ENCODE measurements at regions not wholly inside any gene's neighbourhood (a gene's known extent, or its start where the extent isn't known, plus 50 kb on each side); places are given as distances from the start of the nearest gene placed in this dataset.

- no peak for FAIRE-seq
- H2BK5ac ChIP-seq (ENCODE audit: low read depth, low read length) = no peak overlapping the region
- no peak overlapping the region for H3K14ac ChIP-seq (ENCODE audit: insufficient read length)
- H3K79me1 ChIP-seq (ENCODE audit: low read depth, low read length) = no peaks in the 10 kb centered on the region
- no peaks in the 10 kb centered on the region for H3K23me2 ChIP-seq (ENCODE audit: low read depth, low read length)
- no peak overlapping the region for H3K9ac ChIP-seq (replicated peaks in 1 of 4; ENCODE audit: extremely low read depth in 1 of 4, low read depth in 3 of 4, low read length in 3 of 4)
- no peaks in the 10 kb centered on the region for H3K27me3 ChIP-seq (replicated peaks in 1 of 4; ENCODE audit: control insufficient read depth in 3 of 4, extremely low read depth in 1 of 4, insufficient read depth in 3 of 4, low read length in 3 of 4)
- no peaks in the 10 kb centered on the region for H3K36me3 ChIP-seq (ENCODE audit: control insufficient read depth in 2 of 4, insufficient read depth in 4 of 4, low read length in 3 of 4)
- ChIA-PET CTCF (ENCODE audit: partially characterized antibody) (interaction anchor here (0.6 to 2.9 kb wide), 19 partner anchors 9 to 828 kb away, joined by 3 to 18 read pairs (median 4); no protein-coding TSS in a partner anchor), POLR2A (ENCODE audit: partially characterized antibody) (no interaction called here)
- no peak overlapping the region for H2AK5ac ChIP-seq (ENCODE audit: low read depth, low read length)
- no peak overlapping the region for H4K5ac ChIP-seq (ENCODE audit: insufficient read length, low read depth, low read length)
- 0 out of 2 replicates have a peak overlapping the region, but pooled peaks have one; percentile 9 for H2BK20ac ChIP-seq (ENCODE audit: low read length)
- no peak overlapping the region for H2BK120ac ChIP-seq (replicated peaks; ENCODE audit: low read depth, low read length)
- no peak overlapping the region for H3K56ac ChIP-seq (replicated peaks; ENCODE audit: insufficient read length, low read depth, low read length)
- no peak overlapping the region for H3K27ac ChIP-seq (ENCODE audit: low read depth, low read length)
- no peak overlapping the region for H3K23ac ChIP-seq (ENCODE audit: insufficient read length)
- no peak overlapping the region for H3K4me3 ChIP-seq (ENCODE audit: extremely low read depth in 1 of 4, insufficient read depth in 2 of 4, low read depth in 3 of 4, low read length in 4 of 4)
- H3K4ac ChIP-seq (replicated peaks; ENCODE audit: insufficient read length, low read depth, low read length) = no peak overlapping the region
- WGBS, 2 experiments (ENCODE audit: extremely low coverage in 1 of 2, insufficient coverage in 1 of 2, insufficient read length in 1 of 2, insufficient replicate concordance in 2 of 2, low coverage in 1 of 2, low lambda C conversion rate in 2 of 2, missing lambda C conversion rate in 1 of 2) = 96% methylated on average over 1 of the region's 1 CpG; no CpG with 5 or more reads in 1 of the 2 experiments
- H2BK15ac ChIP-seq (ENCODE audit: low read length) = no peak overlapping the region
- H3K9me3 ChIP-seq (ENCODE audit: insufficient read depth in 2 of 2, low read depth in 1 of 2, low read length in 1 of 2) = no peaks in the 10 kb centered on the region
- no peaks in the 10 kb centered on the region for H4K20me1 ChIP-seq (replicated peaks in 1 of 2; ENCODE audit: control insufficient read depth in 1 of 2, insufficient read depth in 2 of 2, low read length in 2 of 2)
- H3K79me2 ChIP-seq (ENCODE audit: control insufficient read depth in 1 of 2, insufficient read depth in 2 of 2, low read length in 2 of 2) = no peaks in the 10 kb centered on the region
- TF ChIP-seq CREB1 (IDR thresholded peaks at IDR 0.05) = no peak
- no peak for TF ChIP-seq HDAC6 (IDR thresholded peaks at IDR 0.05; ENCODE audit: low read depth, low read length)
- TF ChIP-seq CTCF (IDR thresholded peaks at IDR 0.05; ENCODE audit: control extremely low read depth in 1 of 3, insufficient read depth in 1 of 3, low read depth in 1 of 3, low read length in 3 of 3) = no peak
- peaks cover 0 to 16% (median 5%) of the 10 kb centered on the region in 4 experiments; a peak in 5 of 7 replicates for H3K4me1 ChIP-seq (replicated peaks in 1 of 4; ENCODE audit: control insufficient read depth in 3 of 4, insufficient read depth in 4 of 4, low read length in 3 of 4)
- DNase-seq (ENCODE audit: low read depth in 1 of 2, low spot score in 2 of 2) = no peak
- no peak overlapping the region for H4K8ac ChIP-seq (ENCODE audit: extremely low read depth, insufficient read depth, low read length)
- H3K4me2 ChIP-seq (ENCODE audit: insufficient read depth in 1 of 2, low read depth in 2 of 2, low read length in 2 of 2) = no peak overlapping the region
- no peak overlapping the region for H4K91ac ChIP-seq (replicated peaks; ENCODE audit: insufficient read length, low read length)
- no peak overlapping the region for H3K18ac ChIP-seq (ENCODE audit: extremely low read depth, low read length)
- no peak overlapping the region for H2BK12ac ChIP-seq (ENCODE audit: low read depth, low read length)
- no peak overlapping the region for H2AFZ ChIP-seq (ENCODE audit: low read length)
Observed at GRCh38 chr11:80156062-80156461, 715.2 kb upstream of the TENM4 start.

All from H1 (cell line).